Hepatic stellate cell (primary cell): ENCODE measurements at regions not wholly inside any gene's neighbourhood (a gene's known extent, or its start where the extent isn't known, plus 50 kb on each side); places are given as distances from the start of the nearest gene placed in this dataset.

Source experiments
- DNase-seq: peaks from one replicate; pipeline ENCODE4 v3.0.0; 2011; ENCODE audit warnings: low spot score

- no peak for DNase-seq
Measured at GRCh38 chr2:16256601-16257321, 316.4 kb downstream of the MYCN start.

- no peak for DNase-seq
Measured at GRCh38 chr2:16255120-16255519, 314.8 kb downstream of the MYCN start.

GRCh38 chr2:16254356-16254965 lies 314.1 kb downstream of the MYCN start:
- no peak for DNase-seq

GRCh38 chr2:16253291-16253690 lies 312.9 kb downstream of the MYCN start:
- DNase-seq, result no peak

- no peak for DNase-seq
Measured at GRCh38 chr2:16252891-16253290, 312.5 kb downstream of the MYCN start.

GRCh38 chr2:16252251-16252650 lies 311.9 kb downstream of the MYCN start:
- DNase-seq, result no peak

GRCh38 chr2:16251511-16252225 lies 311.3 kb downstream of the MYCN start:
- DNase-seq, result no peak

- DNase-seq, result no peak
Measured at GRCh38 chr2:16250886-16251285, 310.5 kb downstream of the MYCN start.

- no peak for DNase-seq
Measured at GRCh38 chr2:16250466-16250865, 310.1 kb downstream of the MYCN start.

GRCh38 chr2:16250056-16250425 lies 309.7 kb downstream of the MYCN start:
- DNase-seq, result no peak

GRCh38 chr2:16249246-16250055 lies 309.1 kb downstream of the MYCN start:
- no peak for DNase-seq

GRCh38 chr2:16248571-16249105 lies 308.3 kb downstream of the MYCN start:
- no peak for DNase-seq

- DNase-seq, result no peak
Measured at GRCh38 chr2:16247326-16248122, 307.2 kb downstream of the MYCN start.

GRCh38 chr2:16246911-16247310 lies 306.6 kb downstream of the MYCN start:
- no peak for DNase-seq

- DNase-seq, result no peak
Measured at GRCh38 chr2:16246281-16246850, 306.0 kb downstream of the MYCN start.

GRCh38 chr2:16245481-16246054 lies 305.2 kb downstream of the MYCN start:
- DNase-seq, result no peak

- no peak for DNase-seq
Measured at GRCh38 chr2:16244966-16245320, 304.6 kb downstream of the MYCN start.

GRCh38 chr2:16244153-16244965 lies 304.0 kb downstream of the MYCN start:
- no peak for DNase-seq

GRCh38 chr2:16243411-16243996 lies 303.2 kb downstream of the MYCN start:
- DNase-seq, result no peak
